Fibroblast of lung (primary cell): ENCODE measurements at regions not wholly inside any gene's neighbourhood (a gene's known extent, or its start where the extent isn't known, plus 50 kb on each side); places are given as distances from the start of the nearest gene placed in this dataset.

ENCODE experiments used
- EZH2 ChIP-seq: IDR thresholded peaks from 2 replicates; pipeline ENCODE4 v1.5.1; 2012; ENCODE audit warnings: low read length, control low read depth, mild to moderate bottlenecking; ENCODE audit errors: missing control alignments
- TF ChIP-seq, protein P1 (sequence below), 2 donors: IDR thresholded peaks in 1 of 2; conservative IDR thresholded peaks in 1 of 2; 1 replicate in 1 of 2; 2 replicates in 1 of 2; pipeline ENCODE4 v1.5.1; 2011 to 2012; ENCODE audit warnings: low read length in 2 of 2, control low read depth in 1 of 2, inconsistent platforms in 1 of 2, low read depth in 1 of 2, mild to moderate bottlenecking in 1 of 2

DNA sequence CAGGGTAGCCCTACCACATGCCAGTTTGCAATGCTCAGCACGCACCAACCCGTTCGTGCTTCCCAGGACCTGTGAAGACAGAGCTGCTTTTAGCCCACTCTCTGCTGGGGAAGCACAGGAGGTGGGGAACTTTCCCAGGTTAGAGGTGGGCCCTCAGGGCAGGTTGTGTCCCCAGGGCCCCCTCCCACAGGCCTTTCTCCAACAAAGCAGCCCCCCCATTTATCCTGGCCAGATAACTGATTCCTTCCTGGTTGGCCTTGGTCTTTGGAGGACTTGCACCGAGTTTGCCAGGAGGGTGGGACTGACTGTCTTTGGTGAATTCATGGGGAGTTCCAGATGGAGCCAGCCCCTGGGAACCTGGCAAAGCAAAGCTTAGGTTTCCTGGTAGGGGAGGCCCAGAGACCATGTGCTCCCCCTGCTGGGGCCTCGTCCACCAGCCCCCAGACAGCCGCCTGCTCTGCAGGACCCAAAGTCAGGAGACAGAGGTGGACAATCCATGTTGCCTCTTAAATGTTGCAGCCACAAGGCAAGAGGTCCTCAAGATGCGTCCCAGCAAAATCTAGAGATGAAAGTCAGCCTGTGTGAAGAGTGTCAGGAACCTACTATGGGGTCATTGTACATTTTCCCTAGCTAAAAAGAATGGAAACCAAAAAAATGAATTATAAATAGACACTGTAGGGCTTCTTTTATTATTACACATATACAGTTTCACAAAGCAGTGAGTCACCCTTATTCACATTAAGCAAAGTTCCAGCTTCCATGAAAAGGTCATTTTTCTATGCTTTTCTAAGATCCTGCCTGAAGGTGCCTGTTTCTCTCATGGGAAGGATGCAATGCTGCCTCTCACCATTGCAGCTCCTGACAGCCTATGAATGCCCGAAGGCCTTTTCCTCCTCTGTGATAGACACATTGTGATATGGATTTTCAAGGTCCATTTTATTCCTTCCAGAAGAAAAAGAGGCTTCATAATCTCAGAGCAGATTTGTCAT is 497.8 kb downstream of the PREX1 start:
- TF ChIP-seq, protein P1, sequence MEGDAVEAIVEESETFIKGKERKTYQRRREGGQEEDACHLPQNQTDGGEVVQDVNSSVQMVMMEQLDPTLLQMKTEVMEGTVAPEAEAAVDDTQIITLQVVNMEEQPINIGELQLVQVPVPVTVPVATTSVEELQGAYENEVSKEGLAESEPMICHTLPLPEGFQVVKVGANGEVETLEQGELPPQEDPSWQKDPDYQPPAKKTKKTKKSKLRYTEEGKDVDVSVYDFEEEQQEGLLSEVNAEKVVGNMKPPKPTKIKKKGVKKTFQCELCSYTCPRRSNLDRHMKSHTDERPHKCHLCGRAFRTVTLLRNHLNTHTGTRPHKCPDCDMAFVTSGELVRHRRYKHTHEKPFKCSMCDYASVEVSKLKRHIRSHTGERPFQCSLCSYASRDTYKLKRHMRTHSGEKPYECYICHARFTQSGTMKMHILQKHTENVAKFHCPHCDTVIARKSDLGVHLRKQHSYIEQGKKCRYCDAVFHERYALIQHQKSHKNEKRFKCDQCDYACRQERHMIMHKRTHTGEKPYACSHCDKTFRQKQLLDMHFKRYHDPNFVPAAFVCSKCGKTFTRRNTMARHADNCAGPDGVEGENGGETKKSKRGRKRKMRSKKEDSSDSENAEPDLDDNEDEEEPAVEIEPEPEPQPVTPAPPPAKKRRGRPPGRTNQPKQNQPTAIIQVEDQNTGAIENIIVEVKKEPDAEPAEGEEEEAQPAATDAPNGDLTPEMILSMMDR (conservative IDR thresholded peaks at IDR 0.05 in 1 of 2, IDR thresholded peaks at IDR 0.05 in 1 of 2; ENCODE audit: low read depth in 1 of 2, low read length in 2 of 2), result peak in 1 of 2 donors; percentile 18
- TF ChIP-seq EZH2, result no peak
